ENCODE measurements at regions not wholly inside any gene's neighbourhood (a gene's known extent, or its start where the extent isn't known, plus 50 kb on each side); places are given as distances from the start of the nearest gene placed in this dataset.

DNA sequence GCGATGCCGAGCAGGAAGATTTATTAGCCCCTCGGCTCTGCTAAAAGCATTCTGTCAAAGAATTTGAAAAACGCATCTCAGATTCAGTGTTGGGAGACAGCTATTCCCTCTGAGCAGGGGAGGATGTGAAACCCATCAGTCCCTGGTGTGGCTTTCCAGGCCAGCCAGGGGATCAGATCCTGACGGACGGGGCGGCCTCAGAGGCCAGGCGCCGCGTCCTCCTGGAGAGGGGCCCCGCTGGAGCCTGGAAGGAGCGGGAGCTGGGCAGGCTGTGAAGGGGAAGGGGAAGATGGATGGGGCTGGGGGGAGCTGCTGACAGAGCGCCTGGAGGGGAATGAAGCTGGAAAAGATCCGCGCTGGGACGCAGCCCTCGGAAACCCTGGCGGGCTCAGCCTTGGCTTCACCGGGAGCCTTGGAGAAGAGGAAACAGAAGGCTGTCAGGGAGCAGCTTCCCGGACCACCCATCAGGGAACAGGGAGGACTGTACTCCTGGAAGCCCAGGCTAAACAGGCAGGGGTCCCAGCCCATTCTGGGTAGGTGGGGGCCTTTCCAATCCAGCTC, 358.0 kb downstream of the C16orf95 start:
- TF ChIP-seq, protein P1, sequence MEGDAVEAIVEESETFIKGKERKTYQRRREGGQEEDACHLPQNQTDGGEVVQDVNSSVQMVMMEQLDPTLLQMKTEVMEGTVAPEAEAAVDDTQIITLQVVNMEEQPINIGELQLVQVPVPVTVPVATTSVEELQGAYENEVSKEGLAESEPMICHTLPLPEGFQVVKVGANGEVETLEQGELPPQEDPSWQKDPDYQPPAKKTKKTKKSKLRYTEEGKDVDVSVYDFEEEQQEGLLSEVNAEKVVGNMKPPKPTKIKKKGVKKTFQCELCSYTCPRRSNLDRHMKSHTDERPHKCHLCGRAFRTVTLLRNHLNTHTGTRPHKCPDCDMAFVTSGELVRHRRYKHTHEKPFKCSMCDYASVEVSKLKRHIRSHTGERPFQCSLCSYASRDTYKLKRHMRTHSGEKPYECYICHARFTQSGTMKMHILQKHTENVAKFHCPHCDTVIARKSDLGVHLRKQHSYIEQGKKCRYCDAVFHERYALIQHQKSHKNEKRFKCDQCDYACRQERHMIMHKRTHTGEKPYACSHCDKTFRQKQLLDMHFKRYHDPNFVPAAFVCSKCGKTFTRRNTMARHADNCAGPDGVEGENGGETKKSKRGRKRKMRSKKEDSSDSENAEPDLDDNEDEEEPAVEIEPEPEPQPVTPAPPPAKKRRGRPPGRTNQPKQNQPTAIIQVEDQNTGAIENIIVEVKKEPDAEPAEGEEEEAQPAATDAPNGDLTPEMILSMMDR (IDR thresholded peaks at IDR 0.05; ENCODE audit: low read depth, low read length, missing input control), result no peak
- TF ChIP-seq NR2F2 (IDR thresholded peaks at IDR 0.05), result no peak
- no peak for TF ChIP-seq EGR1 (IDR thresholded peaks at IDR 0.05; ENCODE audit: low read depth in 2 of 2)
- no peak for TF ChIP-seq SP1 (IDR thresholded peaks at IDR 0.05)

All from liver (tissue), 3 donors.